HG03097 (cell line): ENCODE measurements at regions not wholly inside any gene's neighbourhood (a gene's known extent, or its start where the extent isn't known, plus 50 kb on each side); places are given as distances from the start of the nearest gene placed in this dataset.

Experiments used
- ATAC-seq: cut with Tn5 transposase; IDR thresholded peaks from one replicate; pipeline ENCODE4 v1.9.1; 2021; ENCODE audit not compliant: unreplicated experiment, low FRiP score

- no peak for ATAC-seq
Measured at GRCh38 chr2:212713681-212714080, 175.1 kb upstream of the ERBB4 start.

GRCh38 chr2:212712991-212713390 is 174.4 kb upstream of the ERBB4 start:
- ATAC-seq, result no peak

DNA sequence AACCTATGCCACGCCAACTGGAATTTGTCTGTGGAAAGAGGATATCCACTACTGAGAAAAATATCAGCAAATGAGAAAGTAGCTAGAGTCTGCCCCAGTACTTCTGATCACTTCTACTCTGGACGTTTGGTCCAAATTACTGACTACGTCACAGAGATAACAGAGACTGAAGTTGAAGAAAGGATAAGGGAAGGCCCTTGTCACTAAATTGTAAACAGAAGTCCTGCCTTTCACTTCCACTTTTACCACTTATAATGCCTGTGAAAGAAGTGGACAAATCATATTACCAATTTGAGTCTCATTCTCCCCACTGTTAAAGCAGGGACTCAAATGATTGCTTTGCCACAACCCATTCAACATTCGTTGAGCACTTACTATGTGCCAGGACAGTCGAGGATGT is 173.9 kb upstream of the ERBB4 start:
- no peak for ATAC-seq

- no peak for ATAC-seq
Measured at GRCh38 chr2:212711856-212712255, 173.3 kb upstream of the ERBB4 start.

DNA sequence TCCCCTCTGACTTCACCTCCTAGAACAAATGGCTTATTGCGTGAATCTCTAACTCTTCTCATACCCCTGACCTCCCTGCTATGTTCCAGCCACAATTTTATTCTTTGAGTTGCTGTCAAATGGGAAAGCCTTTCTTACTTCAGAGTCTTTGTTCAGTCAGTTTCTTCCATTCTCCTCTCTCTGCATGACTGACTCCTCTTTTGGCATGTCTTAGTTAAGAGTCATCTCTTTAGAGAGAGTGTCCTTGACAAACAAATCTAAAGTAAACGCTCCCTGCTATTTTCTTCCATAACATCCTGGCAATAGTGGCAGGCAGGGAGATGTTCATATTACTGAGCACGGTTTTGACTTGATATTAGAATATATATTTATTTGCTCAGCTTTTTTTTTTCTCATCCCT is 170.7 kb upstream of the ERBB4 start:
- ATAC-seq, result no peak

- no peak for ATAC-seq
Measured at GRCh38 chr2:212708355-212708754, 169.8 kb upstream of the ERBB4 start.

GRCh38 chr2:212695426-212695825 is 156.8 kb upstream of the ERBB4 start:
- no peak for ATAC-seq

DNA sequence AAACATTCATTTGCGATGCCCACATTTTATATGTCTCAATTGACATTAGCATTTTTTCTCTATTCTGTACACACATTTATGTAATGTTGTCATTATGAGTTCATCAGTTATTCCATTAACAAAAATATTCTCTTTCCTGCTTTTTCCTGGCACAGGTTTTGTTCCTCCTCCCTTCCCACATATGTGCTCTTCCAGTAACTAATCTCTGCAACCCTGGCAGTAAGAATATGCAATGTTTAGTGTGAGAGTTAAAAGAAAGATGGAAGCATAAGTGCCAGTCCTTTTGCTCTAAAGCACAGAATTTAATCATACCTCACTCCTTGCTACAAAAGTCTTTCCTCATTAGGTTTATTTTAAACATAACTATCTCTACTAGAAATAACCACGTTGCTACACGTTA is 155.8 kb upstream of the ERBB4 start:
- ATAC-seq, result no peak

DNA sequence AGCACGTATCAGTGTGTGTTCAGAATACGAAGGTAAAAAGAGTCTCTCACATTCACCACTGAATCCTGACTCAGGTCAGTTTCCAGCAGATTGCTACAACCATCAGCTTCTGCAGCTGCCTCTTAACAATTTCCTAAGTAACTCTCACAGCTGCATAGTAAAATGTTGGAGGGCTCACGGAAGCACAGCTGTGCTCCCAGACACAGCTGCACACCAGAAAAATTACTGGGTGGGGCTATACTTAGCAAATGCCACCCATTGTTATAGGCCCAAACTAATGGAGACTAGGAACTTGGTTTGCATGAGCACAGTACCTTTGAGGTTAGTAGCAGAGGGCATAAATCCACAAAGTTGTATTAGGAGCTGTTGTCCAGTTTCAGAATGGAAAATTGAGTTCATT is 153.9 kb upstream of the ERBB4 start:
- ATAC-seq, result no peak

DNA sequence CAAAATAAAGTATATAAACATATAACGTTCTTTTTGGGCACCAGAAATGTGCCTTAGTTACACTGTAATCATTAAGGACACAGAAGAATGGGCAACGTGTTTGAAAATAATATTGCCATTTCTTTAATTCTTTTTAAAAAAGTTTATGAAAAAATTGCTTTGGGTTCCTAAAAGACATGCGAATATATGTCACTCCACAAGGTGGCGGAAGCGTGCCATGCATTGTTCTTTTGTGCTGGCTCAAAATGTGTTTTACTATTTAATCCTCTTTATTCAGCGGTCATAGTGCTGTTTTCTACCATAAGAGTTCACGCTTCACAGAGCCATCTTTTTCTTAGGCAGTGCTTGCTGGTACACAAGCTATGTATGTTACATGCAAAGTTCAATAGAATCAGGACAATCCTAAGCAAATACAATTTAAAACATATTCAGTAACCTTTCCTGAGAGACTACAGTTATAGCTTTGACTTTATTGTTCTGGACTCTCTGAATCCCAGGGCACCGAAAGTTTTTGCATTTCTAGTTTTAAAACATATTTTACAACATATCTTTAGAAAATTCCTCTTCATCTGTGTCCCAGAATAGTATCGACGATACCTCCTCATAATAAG is 147.8 kb upstream of the ERBB4 start:
- peak; percentile 49 for ATAC-seq

DNA sequence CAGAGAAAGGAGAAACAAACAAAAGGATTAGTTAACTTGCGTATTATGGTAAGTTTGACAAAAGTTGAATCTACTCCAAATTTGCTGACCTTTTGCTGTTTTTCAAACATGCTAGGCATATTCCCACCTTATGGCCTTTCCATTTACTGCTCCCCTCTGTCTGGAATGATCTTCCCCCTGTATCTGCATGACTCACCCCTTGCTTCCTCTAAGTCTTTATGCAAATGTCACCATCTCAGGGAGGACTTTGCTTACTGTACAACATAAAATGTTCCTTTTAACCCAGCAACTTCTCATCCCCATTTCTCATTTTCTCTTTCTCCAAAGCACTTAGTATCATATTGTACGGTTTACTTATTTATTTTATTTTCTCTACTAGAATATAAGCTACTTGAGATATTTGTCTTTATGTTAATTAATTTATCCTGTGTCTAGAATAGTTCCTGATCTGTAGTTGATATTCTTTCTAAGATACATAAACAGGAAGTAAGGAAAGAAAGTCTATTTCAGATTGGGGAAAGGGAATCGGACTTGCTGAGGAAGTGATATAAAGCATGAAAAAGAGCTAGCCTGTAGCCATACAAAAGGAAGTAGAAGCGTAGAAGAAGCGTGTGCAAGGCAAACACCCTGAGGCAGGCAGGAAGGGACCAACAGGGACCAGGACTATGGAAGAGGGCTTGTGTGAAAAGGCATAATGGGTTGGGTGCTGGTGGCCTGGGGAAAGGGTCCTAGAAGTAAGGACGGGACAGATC is 144.9 kb upstream of the ERBB4 start:
- no peak for ATAC-seq

DNA sequence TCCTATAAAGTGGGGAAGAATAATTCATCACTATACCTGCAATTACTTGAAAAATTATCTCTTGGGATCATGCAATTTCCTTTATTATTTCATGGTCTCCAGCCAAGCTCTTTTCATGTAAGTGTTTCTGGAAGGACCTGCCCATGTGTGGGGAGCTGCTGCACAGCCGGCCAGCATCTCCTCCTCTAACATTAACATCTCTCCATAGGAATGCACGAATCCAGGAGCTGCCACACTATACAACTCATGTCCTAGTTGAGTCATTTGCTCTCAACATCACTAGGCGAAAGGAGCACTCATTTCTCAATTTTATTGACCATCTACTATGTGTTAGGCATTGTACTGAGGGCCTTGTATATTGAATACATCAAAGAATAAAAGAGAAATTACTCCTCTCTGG is 144.3 kb upstream of the ERBB4 start:
- no peak for ATAC-seq

- no peak for ATAC-seq
Measured at GRCh38 chr2:212677466-212677865, 138.9 kb upstream of the ERBB4 start.

DNA sequence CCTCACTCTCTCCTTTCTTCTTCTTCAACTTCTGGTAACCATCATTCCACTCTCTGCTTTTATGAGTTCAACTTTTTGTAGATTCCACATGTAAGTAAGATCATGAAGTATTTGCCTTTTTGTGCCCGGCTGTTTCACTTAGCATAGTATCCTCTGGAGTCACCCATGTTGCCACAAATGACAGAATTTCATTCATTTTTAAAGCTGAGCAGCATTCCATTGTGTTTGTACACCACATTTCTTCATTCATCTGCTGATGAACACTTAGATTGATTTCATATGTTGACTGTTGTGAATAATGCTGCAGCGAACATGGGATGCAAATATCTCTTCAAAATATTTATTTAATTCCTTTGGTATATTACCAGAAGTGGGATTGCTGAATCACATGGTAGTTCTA is 133.6 kb upstream of the ERBB4 start:
- no peak for ATAC-seq

- ATAC-seq, result no peak
Measured at GRCh38 chr2:212669761-212670160, 131.2 kb upstream of the ERBB4 start.

DNA sequence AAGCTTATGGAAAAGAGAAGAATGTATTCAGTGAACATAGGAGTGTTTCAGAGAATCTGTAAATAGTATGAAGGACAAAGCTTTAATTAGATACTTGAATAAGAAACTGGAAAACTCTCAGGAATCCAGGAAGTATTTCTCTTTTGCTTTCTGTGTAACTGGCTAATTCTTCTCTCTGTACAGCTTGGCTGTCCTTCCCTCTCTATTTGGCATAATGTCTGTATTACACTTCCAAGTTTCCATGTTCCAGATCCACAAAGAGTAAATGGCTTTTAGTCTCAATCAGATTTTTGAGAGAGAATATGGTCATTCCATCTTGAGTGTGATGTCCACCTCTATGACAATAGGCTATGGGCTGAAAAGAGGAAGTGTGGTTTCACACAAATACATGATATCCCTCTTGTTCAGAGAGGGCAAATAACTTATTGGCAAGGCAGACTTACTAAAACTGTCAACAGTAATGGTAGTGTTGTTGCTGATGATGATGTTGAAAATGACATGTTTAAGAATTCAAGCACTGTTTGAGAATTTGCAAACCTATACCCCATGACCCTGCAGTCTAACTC is 129.2 kb upstream of the ERBB4 start:
- no peak for ATAC-seq

GRCh38 chr2:212665948-212666347 is 127.3 kb upstream of the ERBB4 start:
- no peak for ATAC-seq

DNA sequence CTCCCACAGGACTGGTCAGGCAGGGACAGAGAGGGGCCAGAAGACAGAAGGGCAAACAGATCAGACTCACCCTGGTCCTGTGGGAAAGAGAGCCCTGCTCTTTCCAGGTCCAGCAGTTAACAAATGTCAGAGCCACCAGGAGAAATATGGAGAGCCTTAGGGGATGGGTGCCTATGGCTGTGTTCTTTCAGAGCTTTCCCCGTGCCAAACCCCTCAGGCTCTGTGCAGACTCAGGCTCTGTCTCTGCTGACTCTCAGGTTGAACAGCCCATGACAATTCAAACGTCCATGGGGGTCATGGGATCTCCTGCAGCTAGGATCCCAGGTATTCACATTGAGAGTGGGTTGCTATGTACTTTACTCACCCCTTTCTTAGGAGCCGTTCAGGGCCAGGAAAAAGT is 120.8 kb upstream of the ERBB4 start:
- no peak for ATAC-seq

GRCh38 chr2:212649646-212650045 is 111.0 kb upstream of the ERBB4 start:
- no peak for ATAC-seq

- no peak for ATAC-seq
Measured at GRCh38 chr2:212646698-212647366, 108.2 kb upstream of the ERBB4 start.

GRCh38 chr2:212644195-212644837 is 105.7 kb upstream of the ERBB4 start:
- ATAC-seq, result no peak
